GM19328 (cell line): ENCODE measurements at regions not wholly inside any gene's neighbourhood (a gene's known extent, or its start where the extent isn't known, plus 50 kb on each side); places are given as distances from the start of the nearest gene placed in this dataset.
"Not testable (repeated sequence)": the region's sequence is repeated elsewhere in the genome, so short reads cannot be mapped to it uniquely, and the experiment has no call there.

Source experiments
- ATAC-seq: cut with Tn5 transposase; IDR thresholded peaks from one replicate; pipeline ENCODE4 v1.9.1; 2021; ENCODE audit warnings: mild to moderate bottlenecking, moderate library complexity; ENCODE audit not compliant: unreplicated experiment

DNA sequence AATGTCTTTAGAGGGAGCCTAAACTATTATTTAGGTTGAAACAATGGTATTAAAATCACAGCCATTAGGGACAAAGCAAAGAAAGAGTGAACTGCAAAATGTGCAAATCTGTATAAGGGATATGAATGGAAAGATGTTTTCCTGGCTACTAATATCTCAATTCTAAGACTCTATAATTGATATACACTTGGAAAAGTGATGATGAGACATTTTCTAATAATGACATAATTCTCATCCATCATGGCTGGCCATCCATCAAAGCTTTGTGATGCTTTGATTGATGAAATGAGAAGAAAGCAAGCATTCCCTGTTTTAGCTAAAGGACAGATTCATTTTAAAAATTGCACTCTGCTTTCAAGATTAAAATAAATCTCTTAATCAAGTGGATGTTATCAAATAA lies 965.5 kb upstream of the IGFBP7 start:
- no peak for ATAC-seq

DNA sequence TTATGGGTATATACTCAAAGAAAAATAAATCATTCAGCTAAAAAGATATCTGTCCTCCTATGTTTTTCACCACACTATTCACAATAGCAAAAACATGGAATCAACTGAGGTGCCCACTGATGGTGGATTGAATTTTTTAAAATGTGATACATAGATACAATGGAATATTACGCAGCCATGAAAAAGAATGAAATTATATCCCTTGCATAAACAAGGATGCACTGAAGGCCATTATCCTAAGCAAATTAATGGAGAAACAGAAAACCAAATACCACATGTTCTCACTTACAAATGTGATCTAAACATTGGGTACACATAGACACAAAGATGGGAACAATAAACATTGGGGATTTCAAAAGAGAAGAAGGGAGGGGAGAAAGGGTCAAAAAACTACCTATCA lies 964.2 kb upstream of the IGFBP7 start:
- no peak for ATAC-seq

DNA sequence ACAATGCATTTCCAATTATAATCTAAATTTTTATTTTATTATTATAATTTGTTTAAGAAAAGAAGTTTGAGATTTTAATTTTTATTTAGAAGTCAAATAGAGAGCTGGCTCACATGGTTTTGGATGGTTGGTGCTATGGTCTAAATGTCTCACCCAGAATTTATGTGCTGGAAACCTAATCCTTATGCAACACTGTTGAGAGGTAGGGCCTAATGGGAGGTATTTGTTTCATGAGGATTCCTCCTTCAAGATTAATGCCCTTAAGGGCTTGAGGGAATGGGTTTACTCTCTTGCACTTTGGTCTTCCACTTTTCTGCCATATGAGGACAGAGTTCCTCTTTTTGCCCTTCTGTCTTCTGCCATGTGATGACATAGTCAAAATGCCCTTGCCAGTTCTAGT lies 960.5 kb upstream of the IGFBP7 start:
- no peak for ATAC-seq

DNA sequence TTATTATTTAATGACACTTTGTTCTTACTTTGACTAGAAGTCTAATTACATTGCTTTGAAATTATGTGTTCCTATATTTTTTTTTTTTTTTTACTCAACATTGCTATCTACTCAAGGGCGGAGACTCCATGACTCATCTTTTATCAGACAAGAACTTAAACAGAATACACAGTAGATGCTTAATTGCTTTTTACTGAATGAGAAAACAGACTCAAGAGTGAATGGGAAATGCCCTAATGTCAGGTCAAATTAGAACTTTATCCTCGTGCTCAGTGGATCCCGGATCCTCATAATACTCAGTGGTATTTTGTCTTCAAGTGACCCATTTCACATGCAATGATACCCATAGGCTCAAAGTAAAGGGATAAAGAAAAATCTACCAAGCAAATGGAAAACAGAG lies 954.5 kb upstream of the IGFBP7 start:
- ATAC-seq, result no peak

DNA sequence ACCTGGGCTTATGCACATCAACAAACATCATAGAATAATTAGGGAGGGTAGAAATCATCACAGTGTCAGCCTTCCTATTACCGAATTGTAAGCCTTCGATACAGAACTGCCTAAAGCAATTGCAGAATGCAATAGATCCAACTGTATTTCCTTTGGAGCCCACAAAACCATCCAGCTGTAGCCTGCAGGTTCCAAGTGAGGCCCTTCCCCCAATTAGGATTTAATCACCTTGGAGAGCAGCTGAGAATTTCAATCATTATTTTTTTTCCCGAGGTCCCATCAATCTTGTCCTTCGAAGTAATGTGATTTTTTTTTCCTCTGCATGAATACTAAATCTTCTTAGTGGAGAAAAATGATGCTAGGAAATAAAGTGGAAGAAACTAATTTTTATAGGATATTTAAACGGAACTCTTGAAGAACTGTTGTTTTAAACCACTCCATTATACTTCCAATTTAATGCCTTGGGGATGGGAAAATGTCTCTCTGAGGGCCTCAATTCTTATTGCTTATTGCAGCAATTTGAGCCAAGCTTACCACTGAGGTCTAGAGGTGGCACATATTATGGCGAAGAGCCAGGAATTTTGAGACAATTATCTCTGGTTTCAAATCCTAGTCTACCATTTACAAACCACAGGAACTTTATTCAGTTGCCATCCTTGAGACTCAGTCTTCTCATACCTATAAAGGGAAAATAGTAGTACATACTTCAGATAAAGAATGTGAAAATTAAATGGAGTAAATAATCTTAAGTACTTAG lies 953.4 kb upstream of the IGFBP7 start:
- ATAC-seq, result no peak

DNA sequence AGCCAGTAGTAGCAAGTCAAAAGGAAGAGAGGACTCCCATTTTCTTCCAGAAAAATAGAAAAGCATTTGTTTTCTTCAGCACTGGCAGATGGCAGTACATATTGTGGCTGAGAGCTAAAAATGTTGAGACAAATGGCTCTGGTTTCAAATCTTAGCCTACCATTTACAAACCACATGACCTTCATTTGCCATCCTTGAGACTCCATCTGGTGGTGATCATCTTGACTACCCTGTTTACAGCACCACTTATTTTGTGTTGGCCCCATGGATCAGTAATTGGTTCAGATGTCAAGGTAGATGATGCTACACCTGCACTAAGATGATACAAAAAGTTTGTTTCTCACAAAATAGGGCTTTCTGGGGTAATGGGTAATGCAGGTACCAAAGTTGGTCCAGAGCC lies 951.8 kb upstream of the IGFBP7 start:
- ATAC-seq, result no peak

DNA sequence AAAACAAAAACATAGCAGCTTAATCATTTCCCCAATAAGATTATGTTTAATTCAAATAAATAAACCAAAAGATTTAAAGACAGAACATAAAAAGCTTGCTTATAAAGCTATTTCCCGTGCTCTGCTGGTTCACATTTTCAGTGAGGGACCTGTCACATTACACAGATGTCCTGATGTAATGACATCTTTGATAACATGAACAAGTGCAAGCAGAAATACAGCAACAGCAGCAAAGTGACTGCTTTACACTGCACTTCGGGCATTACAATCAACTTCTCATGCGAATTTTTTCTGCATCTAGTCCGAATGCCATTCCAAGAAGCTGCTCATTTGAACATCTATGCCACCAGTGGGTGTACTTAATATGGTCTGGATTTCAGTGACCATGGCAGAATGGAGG lies 940.3 kb upstream of the IGFBP7 start:
- ATAC-seq, result no peak

DNA sequence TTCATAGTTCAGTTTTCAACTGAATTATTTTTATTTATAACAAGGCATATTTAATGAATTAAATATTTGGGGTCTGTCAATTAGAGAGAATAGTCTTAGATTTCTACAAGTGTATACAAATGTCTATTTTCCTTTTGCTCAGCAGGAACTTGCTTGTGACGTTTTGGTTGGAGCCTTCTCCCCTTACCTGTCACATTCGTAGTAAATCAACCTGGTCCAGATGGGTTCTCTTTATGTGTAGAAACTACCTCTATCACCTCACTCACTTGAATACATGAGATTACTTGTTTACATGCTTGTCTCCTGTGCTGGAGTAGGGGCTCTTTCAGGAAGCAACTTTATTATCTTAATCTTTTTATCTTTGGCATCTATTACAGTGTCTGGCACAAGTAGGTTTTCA lies 938.3 kb upstream of the IGFBP7 start:
- ATAC-seq, result no peak

DNA sequence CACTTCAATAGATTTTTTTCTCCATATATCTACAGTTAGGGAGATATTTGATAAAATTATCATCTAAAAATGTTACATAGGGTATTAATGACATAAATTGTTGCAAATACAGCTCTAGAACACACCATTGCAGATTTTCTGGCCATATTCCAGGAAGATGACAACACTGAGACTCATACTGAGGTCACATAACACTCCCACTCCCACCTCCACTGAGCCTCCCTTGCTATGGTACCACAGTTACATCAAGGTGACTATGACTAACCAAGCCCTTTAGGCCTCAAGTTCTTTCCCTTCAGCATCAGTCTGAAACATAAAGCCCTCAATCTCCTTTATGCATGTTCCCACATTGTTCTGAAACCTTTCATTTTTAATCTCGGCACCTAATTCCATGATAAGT lies 932.0 kb upstream of the IGFBP7 start:
- no peak for ATAC-seq

DNA sequence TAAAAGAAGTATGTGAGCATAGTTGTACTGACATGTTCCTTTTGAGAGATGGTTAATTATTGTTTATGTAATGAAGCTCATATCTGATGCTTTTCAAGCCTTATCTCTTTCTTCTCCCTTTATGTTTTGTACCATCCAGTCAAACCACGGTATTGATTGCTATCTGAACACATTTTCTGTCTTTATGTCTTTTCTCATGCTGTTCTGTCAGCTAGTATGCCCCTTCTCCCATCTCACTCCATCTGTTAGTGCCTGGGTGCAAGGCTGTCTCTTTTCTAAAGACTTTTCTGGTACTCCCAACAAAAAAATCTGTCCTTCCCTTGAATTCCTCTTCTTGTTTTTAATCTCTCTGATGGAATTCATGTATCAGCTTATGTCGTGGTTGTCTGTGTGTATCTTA lies 883.8 kb upstream of the IGFBP7 start:
- no peak for ATAC-seq

DNA sequence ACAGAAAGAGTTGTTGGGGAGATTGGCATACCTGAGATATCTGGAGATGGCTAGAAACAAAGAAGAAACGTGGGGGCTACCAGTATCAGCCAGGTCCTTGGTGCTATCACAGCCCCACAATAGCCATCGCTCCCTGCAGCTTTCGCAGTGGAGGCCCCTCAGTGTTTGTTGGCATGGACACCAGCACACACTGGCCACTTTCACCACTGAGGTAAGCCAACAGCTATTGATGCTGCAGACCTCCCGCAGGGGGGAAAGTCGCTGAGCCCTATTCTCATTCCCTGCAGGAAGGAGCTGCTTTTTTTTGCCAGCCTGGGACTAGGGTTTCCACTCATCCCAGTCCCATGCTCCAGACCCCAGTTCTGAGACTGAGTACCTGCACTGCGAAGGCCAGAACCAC lies 879.2 kb upstream of the IGFBP7 start:
- no peak for ATAC-seq

DNA sequence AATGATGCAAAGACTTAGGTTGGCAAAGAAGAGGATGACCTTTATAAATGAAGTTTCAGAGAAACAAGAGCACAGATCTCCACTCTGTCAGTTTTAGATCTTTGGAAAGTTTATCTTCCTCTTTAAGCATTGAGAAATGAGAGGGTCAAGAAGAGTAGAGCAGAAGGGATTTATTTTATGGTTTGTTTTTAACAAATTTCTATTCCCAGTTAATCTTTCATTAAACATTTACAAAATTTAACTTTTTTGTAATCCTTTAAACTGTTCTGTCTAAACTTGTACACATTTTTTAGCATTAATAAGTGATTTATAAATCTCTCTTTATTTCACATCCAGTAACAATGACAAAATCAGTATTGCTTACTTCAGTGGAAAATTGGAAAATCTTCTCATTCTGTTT lies 875.0 kb upstream of the IGFBP7 start:
- no peak for ATAC-seq

DNA sequence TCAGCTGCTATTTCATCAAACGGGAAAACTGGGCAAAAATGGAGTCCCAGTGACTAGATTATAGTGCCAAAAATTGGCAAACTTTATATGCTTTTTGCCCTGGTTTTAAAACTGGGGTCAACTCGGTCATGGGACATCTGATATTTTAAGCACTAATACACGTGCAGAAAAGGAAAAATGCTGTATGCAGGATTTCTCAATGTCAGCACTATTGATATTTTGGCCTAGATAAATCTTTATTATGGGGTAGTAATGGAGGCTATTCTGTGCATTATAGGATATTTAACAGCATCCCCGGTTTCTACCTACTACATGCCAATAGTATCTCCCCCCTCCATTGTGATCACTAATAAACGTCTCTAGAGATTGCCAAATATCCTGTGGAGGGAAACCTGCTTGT lies 870.9 kb upstream of the IGFBP7 start:
- ATAC-seq, result no peak

DNA sequence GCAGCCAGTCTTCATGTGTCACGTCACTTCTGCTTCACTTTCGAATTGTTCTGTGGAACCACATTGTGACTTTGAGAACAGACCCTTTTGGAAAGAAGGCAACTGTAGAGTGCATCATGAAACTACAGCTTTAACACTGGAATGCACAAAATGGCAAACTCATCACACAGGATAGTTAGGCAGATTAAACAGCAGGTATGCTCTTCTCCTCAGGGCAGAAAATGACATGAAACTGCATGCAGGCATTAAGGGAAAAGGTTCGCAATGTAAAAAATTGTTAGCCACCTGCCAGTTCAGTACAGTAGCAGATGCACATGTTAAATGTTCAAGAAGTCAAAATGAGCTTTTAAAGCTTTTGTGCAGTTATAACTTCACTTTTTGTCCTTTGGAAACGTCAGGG lies 864.6 kb upstream of the IGFBP7 start:
- ATAC-seq, result no peak

DNA sequence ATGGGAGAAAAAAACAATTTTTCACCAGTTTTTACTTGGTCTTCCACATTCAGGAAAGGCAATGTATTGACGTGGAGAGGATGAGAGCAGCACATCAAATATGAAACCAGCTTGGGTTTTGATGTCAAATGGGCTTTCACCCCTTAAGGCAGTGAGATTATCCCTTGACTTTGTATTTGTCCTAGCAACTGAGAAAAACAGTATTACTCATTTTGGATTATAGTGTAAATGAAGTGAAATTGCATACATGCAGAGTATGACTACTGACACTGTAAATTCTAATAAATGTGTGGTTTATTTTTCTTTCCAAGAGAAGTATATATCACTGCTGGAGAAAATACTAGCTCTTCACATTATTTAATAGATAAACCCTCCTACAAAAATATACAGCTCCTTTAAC lies 863.6 kb upstream of the IGFBP7 start:
- ATAC-seq, result no peak

DNA sequence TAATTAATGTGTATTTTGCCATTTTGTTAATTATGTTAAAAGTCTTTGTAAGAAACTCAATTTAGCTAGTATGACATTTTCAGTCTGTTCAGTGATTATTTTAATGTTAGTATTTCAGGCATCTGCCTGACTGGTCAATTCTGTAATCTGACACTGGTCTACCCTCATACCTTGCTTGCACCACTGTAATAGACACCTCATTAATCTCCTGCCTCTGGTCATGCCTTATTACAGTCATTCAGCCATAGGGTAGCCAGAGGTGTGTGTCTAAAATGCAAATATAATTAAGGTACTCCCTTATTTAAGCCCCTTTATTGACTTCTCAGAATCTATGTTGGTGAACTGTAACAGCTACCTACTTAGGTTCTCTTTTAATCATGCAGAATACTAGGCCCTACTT lies 861.1 kb upstream of the IGFBP7 start:
- ATAC-seq, result no peak

DNA sequence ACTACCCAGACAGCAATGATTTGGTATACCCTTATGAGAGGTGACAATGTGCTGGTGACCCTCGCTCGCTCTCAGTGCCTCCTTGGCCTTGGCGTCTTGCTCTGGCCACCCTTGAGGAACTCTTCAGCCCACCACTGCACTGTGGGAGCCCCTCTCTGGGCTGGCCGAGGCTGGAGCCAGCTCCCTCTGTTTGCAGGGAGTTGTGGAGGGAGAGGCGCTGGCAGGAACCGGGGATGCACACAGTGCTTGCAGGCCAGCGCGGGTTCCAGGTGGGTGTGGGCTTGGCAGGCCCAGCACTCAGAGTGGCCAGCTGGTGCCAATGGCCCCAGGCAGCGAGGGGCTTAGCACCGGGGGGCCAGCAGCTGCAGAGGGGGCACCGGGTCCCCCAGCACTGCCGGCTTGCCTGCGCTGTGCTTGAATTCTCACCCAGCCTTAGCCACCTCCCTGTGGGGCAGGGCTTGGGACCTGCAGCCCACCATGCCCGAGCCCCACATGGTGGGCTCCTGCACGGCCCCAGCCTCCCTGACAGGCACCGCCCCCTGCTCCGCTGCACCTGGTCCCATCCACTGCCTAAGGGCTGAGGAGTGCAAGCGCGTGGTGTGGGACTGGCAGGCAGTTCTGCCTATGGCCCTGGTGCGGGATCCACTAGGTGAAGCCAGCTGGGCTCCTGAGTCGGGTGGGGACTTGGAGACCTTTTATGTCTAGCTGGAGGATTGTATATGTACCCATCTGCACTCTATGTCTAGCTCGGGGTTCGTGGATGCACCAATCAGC lies 857.0 kb upstream of the IGFBP7 start:
- ATAC-seq, result no peak

DNA sequence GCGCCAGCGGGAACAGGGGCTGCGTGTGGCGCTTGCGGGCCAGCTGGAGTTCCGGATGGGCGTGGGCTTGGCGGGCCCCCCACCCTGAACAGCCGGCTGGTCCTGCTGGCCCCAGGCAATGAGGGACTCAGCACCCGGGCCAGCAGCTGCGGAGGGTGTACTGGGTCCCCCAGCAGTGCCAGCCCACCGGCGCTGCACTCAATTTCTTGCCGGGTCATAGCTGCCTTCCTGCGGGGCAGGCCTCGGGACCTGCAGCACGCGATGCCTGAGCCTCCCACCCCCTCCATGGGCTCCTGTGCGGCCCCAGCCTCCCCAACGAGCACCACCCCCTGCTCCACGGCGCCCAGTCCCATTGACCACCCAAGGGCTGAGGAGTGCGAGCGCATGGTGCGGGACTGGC lies 855.2 kb upstream of the IGFBP7 start:
- ATAC-seq, result not testable (repeated sequence)

DNA sequence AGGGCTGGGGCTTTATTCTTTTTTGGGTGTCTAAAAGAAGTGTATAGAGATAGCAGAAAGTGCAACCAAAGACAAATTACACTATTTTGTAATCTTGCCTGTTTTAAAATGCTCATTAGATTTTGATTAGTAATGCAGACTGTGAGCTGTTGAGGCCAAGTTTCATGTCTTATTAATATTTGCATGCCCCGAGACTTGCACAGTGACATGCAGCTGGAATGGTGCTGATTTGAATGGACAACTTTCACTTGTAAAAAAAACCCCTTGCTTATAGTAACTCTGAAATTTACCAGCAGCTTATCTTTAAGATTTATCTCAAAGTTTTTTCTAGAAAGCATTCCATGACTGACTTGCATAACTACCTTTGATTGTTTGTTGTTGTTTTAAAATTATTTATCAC lies 835.1 kb upstream of the IGFBP7 start:
- no peak for ATAC-seq

DNA sequence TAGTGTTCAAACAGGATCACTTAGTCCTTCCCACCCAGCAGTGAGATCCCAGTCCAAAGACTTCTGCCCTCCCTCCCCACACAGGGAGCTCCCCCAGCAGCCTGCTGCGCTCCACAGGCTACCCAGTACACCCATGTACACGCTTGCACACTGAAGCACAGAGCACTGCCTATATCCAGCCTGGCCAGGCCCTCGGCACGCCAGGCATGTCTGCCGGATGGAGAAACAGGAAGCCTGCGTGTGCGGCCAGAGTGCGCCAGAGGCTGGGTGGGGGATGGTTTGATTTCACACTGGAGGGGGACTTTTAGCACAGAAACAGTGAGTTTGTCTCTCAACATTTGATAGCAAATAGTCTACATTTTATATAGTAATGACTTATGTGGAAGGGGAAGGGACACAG lies 833.5 kb upstream of the IGFBP7 start:
- ATAC-seq, result no peak

DNA sequence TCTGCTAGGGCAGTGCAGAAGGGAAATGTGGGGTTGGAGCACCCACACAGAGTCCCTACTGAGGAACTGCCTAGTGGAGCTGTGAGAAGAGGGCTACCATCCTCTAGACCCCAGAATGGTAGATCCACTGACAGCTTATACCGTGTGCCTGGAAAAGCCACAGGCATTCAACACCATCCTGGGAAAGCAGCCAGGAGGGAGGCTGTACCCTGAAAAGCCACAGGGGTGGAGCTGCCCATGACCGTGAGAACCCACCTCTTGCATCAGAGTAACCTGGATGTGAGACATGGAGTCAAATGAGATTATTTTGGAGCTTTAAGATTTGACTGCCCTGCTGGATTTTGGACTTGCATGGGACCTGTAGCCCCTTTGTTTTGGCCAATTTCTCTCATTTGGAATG lies 827.1 kb upstream of the IGFBP7 start:
- ATAC-seq, result not testable (repeated sequence)

DNA sequence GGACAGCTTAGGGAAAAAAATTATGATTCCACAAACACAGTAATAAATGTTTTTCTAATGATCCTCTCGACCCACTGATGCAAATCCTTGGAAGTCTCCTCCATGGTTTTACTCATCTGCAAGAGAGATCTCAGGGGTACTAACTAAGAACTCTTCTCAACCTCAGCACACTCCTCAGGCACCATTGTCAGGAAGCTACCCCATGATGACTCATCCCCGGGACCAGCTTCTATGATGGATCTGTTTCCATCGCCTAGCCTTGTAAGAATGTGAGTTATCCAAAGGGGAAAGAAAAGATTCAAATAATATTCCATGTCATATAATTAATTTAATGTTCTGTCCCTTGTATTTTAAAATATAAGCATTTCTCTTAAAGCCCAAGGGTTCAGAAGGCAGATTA lies 816.1 kb upstream of the IGFBP7 start:
- no peak for ATAC-seq

DNA sequence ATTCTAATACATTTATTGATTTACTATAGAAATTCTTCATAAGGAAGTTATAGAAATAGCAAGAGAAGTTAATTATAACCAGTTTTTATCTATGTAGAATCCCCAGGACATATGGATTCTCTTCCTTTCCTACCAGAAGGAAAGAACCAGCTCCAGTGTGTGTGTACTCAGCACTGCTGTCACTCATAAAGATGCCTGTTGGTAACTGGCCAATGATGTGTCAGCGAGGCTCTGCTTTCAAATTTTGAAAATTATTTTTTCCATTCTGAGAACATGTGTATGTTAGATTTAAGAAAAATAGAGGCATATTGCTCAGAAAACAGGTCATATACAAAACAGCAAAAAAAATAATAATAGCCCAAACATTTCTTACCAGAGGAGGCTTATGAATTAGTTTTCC lies 814.8 kb upstream of the IGFBP7 start:
- no peak for ATAC-seq
